CD4-positive, alpha-beta T cell (primary cell): ENCODE measurements at regions not wholly inside any gene's neighbourhood (a gene's known extent, or its start where the extent isn't known, plus 50 kb on each side); places are given as distances from the start of the nearest gene placed in this dataset.

ENCODE experiments used
- ATAC-seq: fragments of 200-7000 bp; cut with Tn5 transposase; one replicate; pipeline ENCODE4 v1.10.0; 2022; ENCODE audit warnings: mild to moderate bottlenecking; ENCODE audit not compliant: poor library complexity
- CTCF ChIA-PET: fragments of 350-600 bp; sonication (Branson Sonifier 250); formaldehyde crosslinking; loops from one replicate; lab custom pipeline; 2021; ENCODE audit warnings: antibody characterized with exemption, inconsistent platforms; lab: Charles Lee
- POLR2A ChIA-PET: fragments of 350-600 bp; sonication (Branson Sonifier 250); formaldehyde crosslinking; loops from one replicate; lab custom pipeline; 2021; ENCODE audit warnings: antibody characterized with exemption, inconsistent platforms; lab: Charles Lee
- DNase-seq, 14 experiments: peaks; one replicate each; pipeline ENCODE4 v3.0.0-alpha.2; 2013 to 2020; ENCODE audit warnings: mixed read lengths in 2 of 14
- H3K27ac ChIP-seq, 2 donors: one replicate each; pipeline versions ENCODE4 v1.5.1 to v1.7.0; 2013; ENCODE audit warnings: low read length in 2 of 2, low read depth in 1 of 2, mild to moderate bottlenecking in 1 of 2
- H3K27me3 ChIP-seq, 2 experiments: 1 replicate in 1 of 2; 2 replicates in 1 of 2; pipeline versions ENCODE4 v1.6.1 to v1.7.0; 2013; ENCODE audit warnings: low read length in 2 of 2, control low read depth in 1 of 2, mild to moderate bottlenecking in 1 of 2, moderate library complexity in 1 of 2; ENCODE audit not compliant: insufficient read depth in 2 of 2, control insufficient read depth in 1 of 2
- H3K36me3 ChIP-seq: one replicate; pipeline ENCODE4 v1.6.1; 2013; ENCODE audit warnings: low read length, control low read depth; ENCODE audit not compliant: insufficient read depth
- H3K4me1 ChIP-seq: one replicate; pipeline ENCODE4 v1.6.1; 2013; ENCODE audit warnings: low read length, control low read depth; ENCODE audit not compliant: insufficient read depth
- H3K4me3 ChIP-seq: one replicate; pipeline ENCODE4 v1.5.1; 2013; ENCODE audit warnings: mild to moderate bottlenecking, low read length, moderate library complexity
- H3K9me3 ChIP-seq, 2 experiments: 1 replicate in 1 of 2; 2 replicates in 1 of 2; pipeline versions ENCODE4 v1.6.1 to v1.7.0; 2013; ENCODE audit warnings: low read length in 2 of 2, mild to moderate bottlenecking in 2 of 2, control low read depth in 1 of 2, moderate library complexity in 1 of 2; ENCODE audit not compliant: control insufficient read depth in 1 of 2, insufficient read depth in 1 of 2
- H3K27ac Mint-ChIP-seq: one replicate; pipeline ENCODE4 v1.8.0; 2020; ENCODE audit warnings: mixed read lengths
- H3K27me3 Mint-ChIP-seq: one replicate; pipeline ENCODE4 v1.8.0; 2021; ENCODE audit warnings: mixed read lengths
- H3K36me3 Mint-ChIP-seq: one replicate; pipeline ENCODE4 v1.8.0; 2021; ENCODE audit warnings: low read depth, mixed read lengths
- H3K4me1 Mint-ChIP-seq: one replicate; pipeline ENCODE4 v1.8.0; 2021; ENCODE audit warnings: low read depth, mixed read lengths
- H3K4me3 Mint-ChIP-seq: one replicate; pipeline ENCODE4 v1.8.0; 2020; ENCODE audit warnings: mild to moderate bottlenecking, mixed read lengths
- H3K9me3 Mint-ChIP-seq: one replicate; pipeline ENCODE4 v1.8.0; 2020; ENCODE audit warnings: mixed read lengths
- intact Hi-C, 2 experiments: fragments of 100-400 bp; cut with DNase I in 1 of 2; cut with micrococcal nuclease in 1 of 2; formaldehyde crosslinking; loops; one replicate each; pipeline versions ENCODE4 v1.15.1 to v1.9.0; 2023 to 2025; cut with DNase I, micrococcal nuclease
- TF ChIP-seq, protein P1 (sequence below): fragments of 200-600 bp; IDR thresholded peaks from one replicate; pipeline ENCODE4 v1.8.0; 2022; ENCODE audit warnings: antibody characterized with exemption, mild to moderate bottlenecking

GRCh38 chr3:181510500-181510899, 201.2 kb upstream of the SOX2 start:
- no peaks in the 10 kb centered on the region for H3K4me1 Mint-ChIP-seq
- no peak overlapping the region for H3K27ac Mint-ChIP-seq
- Histone ChIP-seq H3K27me3 (no peaks in the 10 kb centered on the region), H3K36me3 (no peaks in the 10 kb centered on the region), H3K4me3 (no peak overlapping the region), H3K4me1 (no peaks in the 10 kb centered on the region), H3K27ac (no peak overlapping the region), H3K9me3 (peaks cover 8 to 11% of the 10 kb centered on the region in 2 experiments)
- H3K36me3 Mint-ChIP-seq, result no peaks in the 10 kb centered on the region
- TF ChIP-seq, protein P1, sequence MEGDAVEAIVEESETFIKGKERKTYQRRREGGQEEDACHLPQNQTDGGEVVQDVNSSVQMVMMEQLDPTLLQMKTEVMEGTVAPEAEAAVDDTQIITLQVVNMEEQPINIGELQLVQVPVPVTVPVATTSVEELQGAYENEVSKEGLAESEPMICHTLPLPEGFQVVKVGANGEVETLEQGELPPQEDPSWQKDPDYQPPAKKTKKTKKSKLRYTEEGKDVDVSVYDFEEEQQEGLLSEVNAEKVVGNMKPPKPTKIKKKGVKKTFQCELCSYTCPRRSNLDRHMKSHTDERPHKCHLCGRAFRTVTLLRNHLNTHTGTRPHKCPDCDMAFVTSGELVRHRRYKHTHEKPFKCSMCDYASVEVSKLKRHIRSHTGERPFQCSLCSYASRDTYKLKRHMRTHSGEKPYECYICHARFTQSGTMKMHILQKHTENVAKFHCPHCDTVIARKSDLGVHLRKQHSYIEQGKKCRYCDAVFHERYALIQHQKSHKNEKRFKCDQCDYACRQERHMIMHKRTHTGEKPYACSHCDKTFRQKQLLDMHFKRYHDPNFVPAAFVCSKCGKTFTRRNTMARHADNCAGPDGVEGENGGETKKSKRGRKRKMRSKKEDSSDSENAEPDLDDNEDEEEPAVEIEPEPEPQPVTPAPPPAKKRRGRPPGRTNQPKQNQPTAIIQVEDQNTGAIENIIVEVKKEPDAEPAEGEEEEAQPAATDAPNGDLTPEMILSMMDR, result no peak
- ATAC-seq, result no peak
- intact Hi-C loops, result no loop called here
- peaks cover 21% of the 10 kb centered on the region for H3K9me3 Mint-ChIP-seq
- DNase-seq, result no peak
- POLR2A ChIA-PET, result no interaction called here
- CTCF ChIA-PET, result no interaction called here
- no peaks in the 10 kb centered on the region for H3K27me3 Mint-ChIP-seq
- H3K4me3 Mint-ChIP-seq, result no peak overlapping the region

DNA sequence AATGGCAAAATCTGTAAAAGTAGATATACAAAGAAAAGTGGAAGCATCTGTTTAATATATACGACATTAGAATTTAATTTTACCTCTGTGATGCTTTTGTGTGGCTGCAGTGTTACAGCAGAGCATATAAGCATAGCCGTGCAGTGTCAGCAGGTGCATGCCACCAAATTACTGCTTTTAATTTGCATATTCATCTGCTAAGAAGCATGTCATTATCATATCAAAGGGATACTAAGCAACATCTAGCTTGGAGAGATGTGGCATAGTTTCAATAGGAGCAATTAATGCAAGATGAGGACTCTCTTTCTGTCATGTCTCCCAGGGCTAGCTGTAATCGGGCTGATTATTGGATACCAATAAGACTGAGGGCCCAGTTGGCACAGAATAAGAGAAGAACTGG, 214.4 kb upstream of the SOX2 start:
- peaks cover 0 to 4% of the 10 kb centered on the region in 2 experiments for H3K9me3 ChIP-seq
- H3K4me3 ChIP-seq, result no peak overlapping the region
- H3K4me3 Mint-ChIP-seq, result no peak overlapping the region
- no peaks in the 10 kb centered on the region for H3K27me3 Mint-ChIP-seq
- no peak for ATAC-seq
- no peak overlapping the region for H3K27ac Mint-ChIP-seq
- no peaks in the 10 kb centered on the region for H3K4me1 ChIP-seq
- no peaks in the 10 kb centered on the region for H3K4me1 Mint-ChIP-seq
- no peaks in the 10 kb centered on the region for H3K36me3 ChIP-seq
- TF ChIP-seq, protein P1, result no peak
- ChIA-PET POLR2A (no interaction called here), CTCF (no interaction called here)
- intact Hi-C loops, result no loop called here
- no peaks in the 10 kb centered on the region for H3K9me3 Mint-ChIP-seq
- H3K36me3 Mint-ChIP-seq, result no peaks in the 10 kb centered on the region
- no peaks in the 10 kb centered on the region for H3K27me3 ChIP-seq
- H3K27ac ChIP-seq, result no peak overlapping the region
- no peak for DNase-seq

- Mint-ChIP-seq H3K27me3 (no peaks in the 10 kb centered on the region), H3K9me3 (peaks cover 2% of the 10 kb centered on the region), H3K4me3 (no peak overlapping the region), H3K36me3 (no peaks in the 10 kb centered on the region), H3K27ac (no peak overlapping the region), H3K4me1 (no peaks in the 10 kb centered on the region)
- H3K9me3 ChIP-seq, result peaks cover 0 to 6% of the 10 kb centered on the region in 2 experiments
- ChIA-PET POLR2A (no interaction called here), CTCF (no interaction called here)
- no peak overlapping the region for H3K4me3 ChIP-seq
- no peak for ATAC-seq
- H3K27me3 ChIP-seq, result no peaks in the 10 kb centered on the region
- H3K27ac ChIP-seq, result no peak overlapping the region
- H3K4me1 ChIP-seq, result no peaks in the 10 kb centered on the region
- TF ChIP-seq, protein P1, result no peak
- DNase-seq, result no peak
- no peaks in the 10 kb centered on the region for H3K36me3 ChIP-seq
- intact Hi-C loops, result no loop called here
Observed at GRCh38 chr3:181493423-181493822, 218.3 kb upstream of the SOX2 start.
